NCI-H2196 treated with DMSO at 0.1 percent for 48 hours (cell line): ENCODE measurements at regions not wholly inside any gene's neighbourhood (a gene's known extent, or its start where the extent isn't known, plus 50 kb on each side); places are given as distances from the start of the nearest gene placed in this dataset.

Experiments
- DNase-seq: peaks from one replicate; lab custom pipeline; 2025; ENCODE audit not compliant: unreplicated experiment; lab: John Stamatoyannopoulos, UW

- no peak for DNase-seq
These were observed 179.4 kb downstream of the ETS1 start for GRCh38 chr11:128407962-128408361.

GRCh38 chr11:128405714-128406662, 181.4 kb downstream of the ETS1 start:
- no peak for DNase-seq

GRCh38 chr11:128405112-128405511, 182.2 kb downstream of the ETS1 start:
- no peak for DNase-seq

- DNase-seq: no peak
These were observed 182.9 kb downstream of the ETS1 start for GRCh38 chr11:128404437-128404836.

GRCh38 chr11:128400382-128401203, 186.8 kb downstream of the ETS1 start:
- DNase-seq: no peak

GRCh38 chr11:128399251-128400121, 187.9 kb downstream of the ETS1 start:
- no peak for DNase-seq

GRCh38 chr11:128398517-128399250, 188.7 kb downstream of the ETS1 start:
- no peak for DNase-seq

- DNase-seq: no peak
These were observed 190.0 kb downstream of the ETS1 start for GRCh38 chr11:128397362-128397761.

- no peak for DNase-seq
These were observed 192.8 kb downstream of the ETS1 start for GRCh38 chr11:128394431-128395089.

- no peak for DNase-seq
These were observed 195.1 kb downstream of the ETS1 start for GRCh38 chr11:128392259-128392658.

GRCh38 chr11:128391811-128392210, 195.5 kb downstream of the ETS1 start:
- DNase-seq: no peak

- no peak for DNase-seq
These were observed 197.1 kb downstream of the ETS1 start for GRCh38 chr11:128390246-128390645.

GRCh38 chr11:128389461-128389976, 197.8 kb downstream of the ETS1 start:
- no peak for DNase-seq

- no peak for DNase-seq
These were observed 199.0 kb downstream of the ETS1 start for GRCh38 chr11:128388206-128388815.

GRCh38 chr11:128379587-128380580, 207.5 kb downstream of the ETS1 start:
- no peak for DNase-seq

- DNase-seq: no peak
These were observed 211.4 kb downstream of the ETS1 start for GRCh38 chr11:128375961-128376360.

GRCh38 chr11:128374026-128374425, 213.3 kb downstream of the ETS1 start:
- no peak for DNase-seq

GRCh38 chr11:128372977-128373376, 214.4 kb downstream of the ETS1 start:
- DNase-seq: no peak
